ENCODE measurements at regions not wholly inside any gene's neighbourhood (a gene's known extent, or its start where the extent isn't known, plus 50 kb on each side); places are given as distances from the start of the nearest gene placed in this dataset.
"Not testable (repeated sequence)": the region's sequence is repeated elsewhere in the genome, so short reads cannot be mapped to it uniquely, and the experiment has no call there.

- no peak for DNase-seq
Measured at GRCh38 chr17:72458301-72458700, 337.5 kb downstream of the SOX9 start.

- DNase-seq = no peak
Measured at GRCh38 chr17:72460711-72461110, 339.9 kb downstream of the SOX9 start.

GRCh38 chr17:72461757-72462156, 340.9 kb downstream of the SOX9 start:
- no peak for DNase-seq

GRCh38 chr17:72462407-72462806, 341.6 kb downstream of the SOX9 start:
- no peak for DNase-seq

- no peak for DNase-seq
Measured at GRCh38 chr17:72462814-72463213, 342.0 kb downstream of the SOX9 start.

GRCh38 chr17:72463287-72464102, 342.7 kb downstream of the SOX9 start:
- no peak for DNase-seq

DNA sequence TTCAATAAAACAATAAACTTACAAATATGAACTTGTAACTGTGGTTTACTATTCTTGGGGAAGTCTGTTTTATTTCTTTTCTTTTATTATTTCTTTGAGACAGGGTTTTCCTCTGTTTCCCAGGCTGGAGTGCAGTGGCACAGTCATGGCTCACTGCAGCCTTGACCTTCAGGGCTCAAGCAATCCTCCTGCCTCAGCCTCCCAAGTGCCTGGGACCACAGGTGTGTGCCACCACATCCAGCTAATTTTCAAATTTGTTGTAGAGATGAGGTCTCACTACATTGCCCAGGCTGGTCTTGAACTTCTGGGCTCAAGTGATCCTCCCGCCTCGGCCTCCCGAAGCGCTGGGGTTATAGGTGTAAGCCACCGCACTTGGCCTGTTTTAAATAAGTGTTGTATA, 343.4 kb downstream of the SOX9 start:
- not testable (repeated sequence) for DNase-seq

- no peak for DNase-seq
Measured at GRCh38 chr17:72465191-72466024, 344.6 kb downstream of the SOX9 start.

DNA sequence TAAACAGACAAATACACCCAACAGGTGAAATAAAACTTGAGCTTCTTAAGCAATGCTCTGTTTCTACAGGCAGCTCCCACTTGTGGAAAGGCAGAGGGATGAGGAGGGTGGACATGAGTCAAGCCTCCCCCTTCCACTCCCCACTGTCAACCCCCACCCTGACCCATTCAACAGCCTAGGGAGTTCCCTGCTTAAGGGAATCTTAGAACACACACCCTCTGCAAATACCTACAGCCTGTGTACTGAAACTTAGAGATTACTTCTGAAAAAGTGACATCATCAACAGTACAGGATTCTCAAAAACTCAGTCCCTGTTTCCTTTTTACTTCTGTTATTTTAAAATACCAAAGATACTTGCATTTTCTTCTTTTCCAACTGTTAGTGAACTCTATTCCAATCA, 345.4 kb downstream of the SOX9 start:
- DNase-seq = no peak

GRCh38 chr17:72466606-72467005, 345.8 kb downstream of the SOX9 start:
- DNase-seq = no peak

DNA sequence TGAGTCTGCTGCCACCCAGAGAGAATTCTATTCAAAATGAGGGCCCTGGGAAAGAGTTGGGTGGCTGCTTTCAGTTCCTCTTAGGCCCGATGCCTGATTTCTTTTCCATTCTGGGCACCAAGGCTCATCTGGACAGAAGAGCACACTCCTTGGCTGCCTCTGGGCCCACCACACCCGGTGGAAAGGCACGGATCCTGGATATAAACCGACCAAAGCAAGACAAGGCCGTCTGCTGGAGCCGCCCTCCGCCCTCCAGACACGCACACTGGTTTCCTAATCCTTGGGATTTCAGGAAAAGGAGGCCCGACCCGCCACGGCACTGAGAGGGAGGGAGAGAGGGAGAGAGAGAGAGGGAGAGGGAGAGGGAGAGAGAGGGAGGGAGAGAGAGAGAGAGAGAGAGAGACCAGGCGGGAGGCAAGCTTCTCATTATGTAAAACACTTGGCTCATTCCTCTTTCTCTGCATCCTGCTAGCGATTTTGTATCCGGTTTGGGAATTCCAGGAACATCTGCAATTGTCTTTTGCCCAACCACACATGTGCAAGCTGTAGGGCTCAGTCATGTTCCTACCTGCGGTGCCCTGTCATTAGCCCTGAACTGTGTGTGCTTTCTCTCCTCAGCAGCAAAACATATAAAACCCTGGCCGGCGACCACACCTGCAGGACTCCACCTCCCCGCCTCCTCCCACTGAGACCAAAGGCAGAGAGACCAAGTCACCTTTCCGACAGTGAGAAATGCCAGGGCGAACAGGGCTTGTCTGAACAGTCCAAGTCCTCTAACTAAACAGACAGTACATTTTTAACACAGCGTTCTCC, 347.2 kb downstream of the SOX9 start:
- no peak for DNase-seq

GRCh38 chr17:72468841-72469240, 348.0 kb downstream of the SOX9 start:
- no peak for DNase-seq

DNA sequence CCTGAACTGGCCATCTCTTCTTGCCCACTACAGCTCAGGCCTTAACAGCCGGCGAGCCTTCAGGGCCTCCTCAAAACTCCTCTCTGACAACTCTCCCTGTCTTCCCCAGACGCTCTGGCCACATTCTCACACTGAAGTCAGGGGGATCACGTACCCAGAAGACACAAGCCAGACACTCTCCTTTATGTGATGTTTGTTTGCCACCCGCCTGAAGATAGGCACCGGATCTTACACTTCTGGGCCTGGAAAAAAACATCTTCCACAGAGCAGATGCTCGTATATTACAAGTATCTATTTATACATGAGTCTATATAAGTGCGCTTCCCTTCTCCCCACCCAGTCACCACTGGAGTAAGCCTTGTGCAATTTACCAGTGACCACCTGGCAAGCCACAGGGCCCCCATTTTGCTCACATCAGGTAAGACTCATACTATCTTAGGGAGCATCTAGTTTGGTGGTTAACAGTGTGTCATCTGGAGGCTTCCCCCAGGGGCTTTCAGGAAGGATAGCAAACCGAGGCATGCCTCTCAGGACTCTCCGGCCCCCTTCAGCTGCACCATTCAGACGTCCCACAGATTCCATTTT, 349.4 kb downstream of the SOX9 start:
- no peak for DNase-seq

DNA sequence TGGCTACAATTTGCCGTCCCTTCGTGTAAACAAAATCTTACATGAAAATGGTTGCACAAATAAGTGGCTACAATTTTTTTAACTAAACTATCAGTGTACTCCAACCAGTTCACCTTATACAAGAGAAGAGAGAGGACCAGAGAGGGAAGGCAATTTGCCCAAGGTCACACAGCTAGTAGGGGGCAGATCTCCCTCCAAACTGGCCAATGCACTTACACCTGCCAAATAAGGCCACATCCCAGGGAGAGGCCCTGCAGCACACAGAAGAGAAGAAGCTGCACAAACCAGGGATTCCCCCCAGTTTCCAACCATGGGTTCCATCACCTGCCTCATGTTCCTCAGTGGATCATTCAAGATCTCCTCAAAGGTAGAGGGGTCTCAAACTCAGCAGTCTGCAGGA, 349.9 kb downstream of the SOX9 start:
- DNase-seq = no peak

DNA sequence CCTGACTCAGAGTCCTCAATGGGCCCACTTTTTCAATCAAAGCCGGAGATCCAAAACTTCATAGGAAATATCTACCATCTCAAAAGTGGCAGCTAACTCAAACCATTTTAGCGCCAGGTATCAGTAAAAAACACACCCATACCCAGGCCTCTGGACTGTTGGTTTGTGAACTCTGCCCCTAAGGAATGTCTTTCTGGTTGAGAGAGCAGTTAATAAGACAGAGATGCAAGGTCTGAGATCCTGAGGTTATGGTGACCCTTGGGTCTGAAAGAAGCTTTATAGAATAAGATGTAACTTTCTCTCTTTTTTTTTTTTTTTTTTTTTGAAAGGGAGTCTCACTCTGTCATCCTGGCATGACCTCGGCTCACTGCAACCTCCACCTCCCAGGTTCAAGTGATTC, 350.5 kb downstream of the SOX9 start:
- DNase-seq = no peak

- DNase-seq = no peak
Measured at GRCh38 chr17:72472106-72472505, 351.3 kb downstream of the SOX9 start.

DNA sequence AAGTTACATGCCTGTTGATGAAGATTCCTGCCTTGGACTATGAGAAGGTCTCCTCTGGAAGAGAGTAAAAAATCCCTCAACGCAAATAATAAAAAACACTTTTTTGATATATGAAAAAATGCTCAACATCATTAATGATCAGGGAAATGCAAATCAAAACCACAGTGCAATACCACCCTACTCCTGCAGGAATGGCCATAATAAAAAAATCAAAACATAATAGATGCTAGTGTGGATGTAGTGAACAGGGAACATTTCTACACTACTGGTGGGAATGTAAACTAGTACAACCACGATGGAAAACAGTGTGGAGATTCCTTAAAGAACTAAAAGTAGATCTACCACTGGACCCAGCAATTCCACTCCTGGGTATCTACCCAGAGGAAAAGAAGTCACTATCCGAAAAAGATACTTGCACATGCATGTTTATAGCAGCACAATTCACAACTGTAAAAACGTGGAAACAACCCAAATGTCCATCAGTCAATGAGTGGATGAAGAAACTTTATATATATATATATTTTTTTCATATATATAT, 352.1 kb downstream of the SOX9 start:
- DNase-seq = not testable (repeated sequence)

DNA sequence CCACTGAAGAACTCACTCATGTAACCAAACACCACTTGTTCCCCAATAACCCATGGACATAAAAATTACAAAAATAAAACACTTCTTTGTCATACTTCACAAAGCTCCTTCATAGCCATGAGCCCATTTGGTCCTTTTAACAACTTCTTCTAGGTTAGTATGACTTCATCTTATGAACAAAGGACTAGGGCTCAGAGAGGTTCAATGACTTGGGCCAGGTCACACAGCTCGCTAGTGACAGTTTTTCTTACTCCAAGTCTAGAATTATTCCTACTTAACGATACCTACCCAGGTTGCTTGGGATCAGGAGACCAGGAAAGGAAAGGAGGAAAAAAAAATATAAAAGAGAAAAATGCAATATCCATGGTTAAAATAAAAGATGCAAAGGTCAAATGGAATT, 353.4 kb downstream of the SOX9 start:
- no peak for DNase-seq

DNA sequence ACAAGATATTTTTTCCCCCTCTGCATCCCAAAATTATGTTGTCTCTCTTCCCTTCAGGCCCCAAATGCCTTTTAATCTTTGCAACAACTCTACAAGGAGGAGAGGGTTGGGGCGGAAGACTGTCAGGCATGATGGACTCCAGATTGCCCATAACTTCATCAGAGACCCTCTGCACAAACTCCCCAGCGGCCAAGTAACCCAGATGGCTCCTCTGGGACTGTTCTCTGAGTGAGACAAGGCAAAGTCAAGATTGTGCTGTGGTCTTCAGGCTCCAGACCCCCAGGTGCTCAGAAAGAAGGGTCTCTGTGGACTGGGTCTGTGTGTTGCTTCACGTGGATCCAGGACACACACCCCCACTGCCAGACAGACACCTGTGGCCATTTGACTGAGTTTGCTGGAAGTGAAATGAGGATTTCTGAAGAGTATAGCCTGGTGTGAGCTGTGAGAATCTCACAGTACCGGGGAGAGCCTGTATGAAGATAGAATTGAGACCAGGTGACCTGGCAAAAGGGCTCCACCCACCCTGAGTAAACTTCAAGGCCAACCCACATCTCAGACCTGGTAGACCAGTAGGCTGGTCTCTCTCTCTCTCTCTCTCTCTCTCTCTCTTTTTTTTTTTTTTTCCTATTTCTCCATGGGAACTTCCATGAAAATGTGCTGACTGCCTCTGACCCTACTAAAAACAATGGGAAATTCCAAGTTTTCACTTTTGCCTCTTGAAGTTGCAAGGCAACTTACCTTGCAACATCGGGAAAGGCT, 354.1 kb downstream of the SOX9 start:
- DNase-seq = no peak

DNA sequence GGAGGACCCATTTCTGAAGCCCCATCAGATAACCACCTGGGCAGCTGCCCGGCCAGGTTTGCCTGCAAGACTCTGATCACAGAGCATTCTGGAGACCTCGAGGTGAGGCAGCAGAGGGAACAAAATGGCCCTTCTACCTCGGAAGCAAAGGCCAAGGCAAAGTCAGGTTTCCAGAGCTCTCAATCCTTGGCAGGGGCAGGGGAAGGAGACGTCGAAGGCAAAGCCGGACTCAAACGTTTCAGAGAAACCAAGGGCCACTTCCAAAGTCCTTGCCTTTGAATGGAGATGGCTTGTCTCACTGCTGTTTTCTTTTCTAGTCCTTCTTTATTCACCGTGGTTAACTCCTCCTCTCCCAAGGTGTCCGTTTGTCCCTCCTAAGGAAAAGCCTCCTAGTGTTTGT, 355.3 kb downstream of the SOX9 start:
- no peak for DNase-seq

DNA sequence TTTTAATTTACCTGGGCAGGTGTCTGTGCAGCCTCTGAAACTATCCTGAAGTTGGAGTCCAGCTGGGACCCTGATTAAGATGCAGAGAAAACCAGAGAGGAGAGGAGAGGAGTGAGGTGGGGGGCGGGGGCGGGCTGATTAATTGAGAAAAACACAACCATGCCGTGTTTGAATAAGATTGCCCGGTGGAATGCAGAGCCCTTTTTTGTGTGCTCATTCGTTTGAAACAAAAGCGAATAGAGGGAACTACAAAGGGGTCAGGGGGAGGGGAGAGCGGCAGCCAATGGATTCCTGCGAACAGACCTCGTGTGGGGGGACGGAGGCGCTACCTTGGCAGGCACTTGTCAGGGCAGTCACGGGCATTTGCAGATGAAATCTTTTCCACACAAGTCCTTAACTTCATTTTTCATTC, 355.8 kb downstream of the SOX9 start:
- DNase-seq = no peak

GRCh38 chr17:72477491-72477890, 356.7 kb downstream of the SOX9 start:
- no peak for DNase-seq
